GM12892 (cell line): ENCODE measurements at regions not wholly inside any gene's neighbourhood (a gene's known extent, or its start where the extent isn't known, plus 50 kb on each side); places are given as distances from the start of the nearest gene placed in this dataset.

Experiments
- POLR2A ChIP-seq: IDR thresholded peaks from 2 replicates; pipeline ENCODE4 v1.6.1; 2011; ENCODE audit warnings: low read depth, low read length, control low read depth
- POLR2AphosphoS5 ChIP-seq: IDR thresholded peaks from 2 replicates; pipeline ENCODE4 v1.6.1; 2011; ENCODE audit warnings: low read depth, low read length, control low read depth

DNA sequence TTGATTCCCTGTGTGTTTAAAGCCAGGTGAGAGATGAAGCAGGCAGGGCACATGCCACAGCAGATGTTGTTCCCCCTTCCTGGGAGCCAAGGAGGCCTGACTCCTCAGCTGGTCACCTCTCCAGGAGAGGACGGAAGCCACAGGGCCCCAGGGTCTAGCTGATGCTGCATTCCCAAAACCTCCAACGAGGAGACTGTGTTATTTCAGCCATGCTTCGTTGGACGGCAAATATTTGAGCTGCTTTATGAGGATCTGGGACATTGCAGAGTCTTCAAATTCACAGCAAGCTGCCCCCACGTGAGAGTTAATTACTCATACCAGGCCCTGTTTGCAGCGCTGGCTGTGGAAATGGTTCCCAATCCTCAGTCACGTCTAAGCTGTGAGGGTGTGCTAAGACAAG lies 85.3 kb downstream of the CDC7 start:
- TF ChIP-seq POLR2A, result no peak
- no peak for TF ChIP-seq POLR2AphosphoS5
